WTC11 (cell line): ENCODE measurements at regions not wholly inside any gene's neighbourhood (a gene's known extent, or its start where the extent isn't known, plus 50 kb on each side); places are given as distances from the start of the nearest gene placed in this dataset.

Source experiments
- ATAC-seq: fragments of 200-7000 bp; cut with Tn5 transposase; 2 replicates; pipeline ENCODE4 v1.10.0; 2021; ENCODE audit warnings: mild to moderate bottlenecking, moderate library complexity
- CTCF ChIA-PET: fragments of 300-600 bp; sonication (Branson Sonifier 250); formaldehyde crosslinking; loops from one replicate; lab custom pipeline; 2021; ENCODE audit warnings: antibody characterized with exemption; lab: Charles Lee
- POLR2A ChIA-PET: fragments of 350-600 bp; sonication (Branson Sonifier 250); formaldehyde crosslinking; loops from one replicate; lab custom pipeline; 2021; ENCODE audit warnings: antibody characterized with exemption; lab: Charles Lee
- DNase-seq: peaks from one replicate; pipeline ENCODE4 v3.0.0; 2021; ENCODE audit warnings: low spot score
- H3K27ac Mint-ChIP-seq: 2 replicates; pipeline ENCODE4 v1.8.0; 2021; ENCODE audit warnings: mixed read lengths
- H3K27me3 Mint-ChIP-seq: 2 replicates; pipeline ENCODE4 v1.8.0; 2021; ENCODE audit warnings: low read depth, mild to moderate bottlenecking, moderate library complexity, mixed read lengths
- H3K36me3 Mint-ChIP-seq: 2 replicates; pipeline ENCODE4 v1.8.0; 2021; ENCODE audit warnings: mixed read lengths
- H3K4me1 Mint-ChIP-seq: 2 replicates; pipeline ENCODE4 v1.8.0; 2022; ENCODE audit warnings: mixed read lengths
- H3K4me3 Mint-ChIP-seq: 2 replicates; pipeline ENCODE4 v1.8.0; 2021; ENCODE audit warnings: mild to moderate bottlenecking, moderate library complexity, mixed read lengths
- H3K9me3 Mint-ChIP-seq: 2 replicates; pipeline ENCODE4 v1.8.0; 2021; ENCODE audit warnings: mixed read lengths
- CREM ChIP-seq: sonication (generic); formaldehyde crosslinking; IDR thresholded peaks from 2 replicates; pipeline ENCODE4 v1.8.1; 2022; ENCODE audit warnings: mild to moderate bottlenecking, missing genetic modification reagents, moderate library complexity
- ESRRA ChIP-seq: sonication (generic); formaldehyde crosslinking; IDR thresholded peaks from 2 replicates; pipeline ENCODE4 v1.8.1; 2022; ENCODE audit warnings: mild to moderate bottlenecking, missing genetic modification reagents, borderline replicate concordance
- MXD4 ChIP-seq: fragments of 250-450 bp; sonication (Bioruptor Pico); IDR thresholded peaks from 2 replicates; pipeline ENCODE4 v1.8.0; 2021; ENCODE audit warnings: mild to moderate bottlenecking, moderate library complexity, borderline replicate concordance
- NR2C2 ChIP-seq: sonication (generic); formaldehyde crosslinking; IDR thresholded peaks from 2 replicates; pipeline ENCODE4 v1.8.0; 2022; ENCODE audit warnings: mild to moderate bottlenecking, missing genetic modification reagents
- SMAD3 ChIP-seq: sonication (generic); formaldehyde crosslinking; IDR thresholded peaks from 2 replicates; pipeline ENCODE4 v1.8.0; 2022; ENCODE audit warnings: missing genetic modification reagents, mild to moderate bottlenecking, borderline replicate concordance
- TCF7 ChIP-seq: sonication (generic); formaldehyde crosslinking; IDR thresholded peaks from 2 replicates; pipeline ENCODE4 v1.8.0; 2022; ENCODE audit warnings: mild to moderate bottlenecking, low read depth, missing genetic modification reagents, moderate library complexity
- TEAD1 ChIP-seq: sonication (generic); formaldehyde crosslinking; IDR thresholded peaks from 2 replicates; pipeline ENCODE4 v1.8.0; 2022; ENCODE audit warnings: mild to moderate bottlenecking, missing genetic modification reagents
- ZNF232 ChIP-seq: sonication (generic); formaldehyde crosslinking; IDR thresholded peaks from 2 replicates; pipeline ENCODE4 v1.8.0; 2022; ENCODE audit warnings: mild to moderate bottlenecking, missing genetic modification reagents
- ZNF423 ChIP-seq: fragments of 250-450 bp; sonication (Bioruptor Pico); IDR thresholded peaks from 2 replicates; pipeline ENCODE4 v2.1.2; 2022; ENCODE audit warnings: mild to moderate bottlenecking, moderate library complexity
- TF ChIP-seq, protein P1 (sequence below): sonication (generic); formaldehyde crosslinking; IDR thresholded peaks from 2 replicates; pipeline ENCODE4 v1.8.1; 2022; ENCODE audit warnings: mild to moderate bottlenecking, missing genetic modification reagents, moderate library complexity, borderline replicate concordance
- TF ChIP-seq, protein P2 (sequence below): fragments of 250-450 bp; sonication (Bioruptor Pico); IDR thresholded peaks from 2 replicates; pipeline ENCODE4 v1.9.0; 2021; ENCODE audit warnings: mild to moderate bottlenecking, borderline replicate concordance
- TF ChIP-seq, protein P3 (sequence below): sonication (generic); formaldehyde crosslinking; IDR thresholded peaks from 2 replicates; pipeline ENCODE4 v1.8.1; 2022; ENCODE audit warnings: low read depth, missing genetic modification reagents, borderline replicate concordance
- TF ChIP-seq, protein P4 (sequence below): fragments of 250-450 bp; sonication (Bioruptor Pico); IDR thresholded peaks from 2 replicates; pipeline ENCODE4 v1.8.0; 2021; ENCODE audit warnings: mild to moderate bottlenecking
- TF ChIP-seq, protein P5 (sequence below): fragments of 250-450 bp; sonication (Bioruptor Pico); IDR thresholded peaks from 2 replicates; pipeline ENCODE4 v2.1.2; 2022; ENCODE audit warnings: mild to moderate bottlenecking, moderate library complexity
- TF ChIP-seq, protein P6 (sequence below): sonication (generic); formaldehyde crosslinking; IDR thresholded peaks from 2 replicates; pipeline ENCODE4 v1.8.1; 2023; ENCODE audit warnings: mild to moderate bottlenecking, moderate library complexity, missing genetic modification reagents
- TF ChIP-seq, protein P7 (sequence below): sonication (generic); formaldehyde crosslinking; IDR thresholded peaks from 2 replicates; pipeline ENCODE4 v1.8.1; 2023; ENCODE audit warnings: mild to moderate bottlenecking, missing genetic modification reagents, moderate library complexity

DNA sequence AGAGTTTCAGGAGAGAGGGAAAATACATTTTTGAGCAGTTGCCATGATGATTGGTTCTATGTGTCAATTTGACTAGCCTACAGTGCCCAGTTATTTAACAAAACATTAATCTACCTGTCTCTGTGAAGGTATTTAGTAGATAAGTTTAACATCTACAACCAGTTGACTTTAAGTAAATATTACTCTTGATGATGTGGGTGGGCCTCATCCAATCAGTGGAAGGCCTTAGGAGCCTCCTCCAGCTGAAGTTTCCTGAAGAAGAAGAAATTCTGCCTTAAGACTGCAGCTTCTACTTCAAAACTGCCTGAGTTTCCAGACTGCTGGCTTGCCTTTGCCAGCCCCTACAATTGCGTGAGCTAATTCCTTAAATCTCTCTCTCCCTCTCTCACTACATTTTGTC is 93.6 kb downstream of the OXSM start:
- Mint-ChIP-seq H3K9me3 (peaks cover 4% of the 10 kb centered on the region; the same call in 1 of the 2 replicates), H3K27me3 (no peaks in the 10 kb centered on the region)
- ATAC-seq: no peak
- POLR2A ChIA-PET: no interaction called here
- TF ChIP-seq TCF7 (CRISPR knock-in tag) (no peak), ZNF423 (CRISPR knock-in tag) (no peak)
- TF ChIP-seq, protein P1, sequence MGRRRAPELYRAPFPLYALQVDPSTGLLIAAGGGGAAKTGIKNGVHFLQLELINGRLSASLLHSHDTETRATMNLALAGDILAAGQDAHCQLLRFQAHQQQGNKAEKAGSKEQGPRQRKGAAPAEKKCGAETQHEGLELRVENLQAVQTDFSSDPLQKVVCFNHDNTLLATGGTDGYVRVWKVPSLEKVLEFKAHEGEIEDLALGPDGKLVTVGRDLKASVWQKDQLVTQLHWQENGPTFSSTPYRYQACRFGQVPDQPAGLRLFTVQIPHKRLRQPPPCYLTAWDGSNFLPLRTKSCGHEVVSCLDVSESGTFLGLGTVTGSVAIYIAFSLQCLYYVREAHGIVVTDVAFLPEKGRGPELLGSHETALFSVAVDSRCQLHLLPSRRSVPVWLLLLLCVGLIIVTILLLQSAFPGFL: no peak
- TF ChIP-seq, all 79 proteins: peak for 0
- Mint-ChIP-seq H3K27ac (no peak overlapping the region), H3K4me3 (no peak overlapping the region), H3K4me1 (peaks cover 7% of the 10 kb centered on the region), H3K36me3 (no peaks in the 10 kb centered on the region)
- DNase-seq: no peak
- CTCF ChIA-PET: no interaction called here

DNA sequence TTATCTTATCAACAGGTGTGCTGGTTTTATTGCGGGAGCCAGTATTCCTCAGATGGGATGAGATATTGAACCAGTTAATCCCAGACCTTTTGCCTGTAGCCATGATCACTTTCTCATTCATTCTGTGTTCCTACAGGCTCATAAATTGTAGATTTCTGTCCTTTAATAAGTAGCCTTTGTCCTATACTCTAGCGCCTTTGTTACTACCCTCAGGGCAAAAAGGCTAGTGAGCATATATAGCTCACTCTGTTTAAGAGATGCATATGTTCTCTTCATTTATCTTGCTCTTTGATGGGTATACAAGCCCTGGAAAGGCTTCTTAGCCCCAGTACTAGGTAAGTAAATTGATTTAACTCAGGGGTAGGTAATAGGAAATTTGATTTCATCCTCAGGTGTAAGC is 95.1 kb downstream of the OXSM start:
- H3K4me1 Mint-ChIP-seq: peaks cover 22% of the 10 kb centered on the region
- no peak for ATAC-seq
- TF ChIP-seq SMAD3 (CRISPR knock-in tag) (no peak), ESRRA (CRISPR knock-in tag) (no peak), CREM (CRISPR knock-in tag) (no peak), TEAD1 (CRISPR knock-in tag) (no peak), NR2C2 (no peak)
- TF ChIP-seq, protein P2, sequence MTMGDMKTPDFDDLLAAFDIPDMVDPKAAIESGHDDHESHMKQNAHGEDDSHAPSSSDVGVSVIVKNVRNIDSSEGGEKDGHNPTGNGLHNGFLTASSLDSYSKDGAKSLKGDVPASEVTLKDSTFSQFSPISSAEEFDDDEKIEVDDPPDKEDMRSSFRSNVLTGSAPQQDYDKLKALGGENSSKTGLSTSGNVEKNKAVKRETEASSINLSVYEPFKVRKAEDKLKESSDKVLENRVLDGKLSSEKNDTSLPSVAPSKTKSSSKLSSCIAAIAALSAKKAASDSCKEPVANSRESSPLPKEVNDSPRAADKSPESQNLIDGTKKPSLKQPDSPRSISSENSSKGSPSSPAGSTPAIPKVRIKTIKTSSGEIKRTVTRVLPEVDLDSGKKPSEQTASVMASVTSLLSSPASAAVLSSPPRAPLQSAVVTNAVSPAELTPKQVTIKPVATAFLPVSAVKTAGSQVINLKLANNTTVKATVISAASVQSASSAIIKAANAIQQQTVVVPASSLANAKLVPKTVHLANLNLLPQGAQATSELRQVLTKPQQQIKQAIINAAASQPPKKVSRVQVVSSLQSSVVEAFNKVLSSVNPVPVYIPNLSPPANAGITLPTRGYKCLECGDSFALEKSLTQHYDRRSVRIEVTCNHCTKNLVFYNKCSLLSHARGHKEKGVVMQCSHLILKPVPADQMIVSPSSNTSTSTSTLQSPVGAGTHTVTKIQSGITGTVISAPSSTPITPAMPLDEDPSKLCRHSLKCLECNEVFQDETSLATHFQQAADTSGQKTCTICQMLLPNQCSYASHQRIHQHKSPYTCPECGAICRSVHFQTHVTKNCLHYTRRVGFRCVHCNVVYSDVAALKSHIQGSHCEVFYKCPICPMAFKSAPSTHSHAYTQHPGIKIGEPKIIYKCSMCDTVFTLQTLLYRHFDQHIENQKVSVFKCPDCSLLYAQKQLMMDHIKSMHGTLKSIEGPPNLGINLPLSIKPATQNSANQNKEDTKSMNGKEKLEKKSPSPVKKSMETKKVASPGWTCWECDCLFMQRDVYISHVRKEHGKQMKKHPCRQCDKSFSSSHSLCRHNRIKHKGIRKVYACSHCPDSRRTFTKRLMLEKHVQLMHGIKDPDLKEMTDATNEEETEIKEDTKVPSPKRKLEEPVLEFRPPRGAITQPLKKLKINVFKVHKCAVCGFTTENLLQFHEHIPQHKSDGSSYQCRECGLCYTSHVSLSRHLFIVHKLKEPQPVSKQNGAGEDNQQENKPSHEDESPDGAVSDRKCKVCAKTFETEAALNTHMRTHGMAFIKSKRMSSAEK (CRISPR knock-in tag): no peak
- TF ChIP-seq, protein P3, sequence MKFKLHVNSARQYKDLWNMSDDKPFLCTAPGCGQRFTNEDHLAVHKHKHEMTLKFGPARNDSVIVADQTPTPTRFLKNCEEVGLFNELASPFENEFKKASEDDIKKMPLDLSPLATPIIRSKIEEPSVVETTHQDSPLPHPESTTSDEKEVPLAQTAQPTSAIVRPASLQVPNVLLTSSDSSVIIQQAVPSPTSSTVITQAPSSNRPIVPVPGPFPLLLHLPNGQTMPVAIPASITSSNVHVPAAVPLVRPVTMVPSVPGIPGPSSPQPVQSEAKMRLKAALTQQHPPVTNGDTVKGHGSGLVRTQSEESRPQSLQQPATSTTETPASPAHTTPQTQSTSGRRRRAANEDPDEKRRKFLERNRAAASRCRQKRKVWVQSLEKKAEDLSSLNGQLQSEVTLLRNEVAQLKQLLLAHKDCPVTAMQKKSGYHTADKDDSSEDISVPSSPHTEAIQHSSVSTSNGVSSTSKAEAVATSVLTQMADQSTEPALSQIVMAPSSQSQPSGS: no peak
- TF ChIP-seq, protein P4, sequence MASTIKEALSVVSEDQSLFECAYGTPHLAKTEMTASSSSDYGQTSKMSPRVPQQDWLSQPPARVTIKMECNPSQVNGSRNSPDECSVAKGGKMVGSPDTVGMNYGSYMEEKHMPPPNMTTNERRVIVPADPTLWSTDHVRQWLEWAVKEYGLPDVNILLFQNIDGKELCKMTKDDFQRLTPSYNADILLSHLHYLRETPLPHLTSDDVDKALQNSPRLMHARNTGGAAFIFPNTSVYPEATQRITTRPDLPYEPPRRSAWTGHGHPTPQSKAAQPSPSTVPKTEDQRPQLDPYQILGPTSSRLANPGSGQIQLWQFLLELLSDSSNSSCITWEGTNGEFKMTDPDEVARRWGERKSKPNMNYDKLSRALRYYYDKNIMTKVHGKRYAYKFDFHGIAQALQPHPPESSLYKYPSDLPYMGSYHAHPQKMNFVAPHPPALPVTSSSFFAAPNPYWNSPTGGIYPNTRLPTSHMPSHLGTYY (CRISPR knock-in tag): no peak
- TF ChIP-seq, protein P5, sequence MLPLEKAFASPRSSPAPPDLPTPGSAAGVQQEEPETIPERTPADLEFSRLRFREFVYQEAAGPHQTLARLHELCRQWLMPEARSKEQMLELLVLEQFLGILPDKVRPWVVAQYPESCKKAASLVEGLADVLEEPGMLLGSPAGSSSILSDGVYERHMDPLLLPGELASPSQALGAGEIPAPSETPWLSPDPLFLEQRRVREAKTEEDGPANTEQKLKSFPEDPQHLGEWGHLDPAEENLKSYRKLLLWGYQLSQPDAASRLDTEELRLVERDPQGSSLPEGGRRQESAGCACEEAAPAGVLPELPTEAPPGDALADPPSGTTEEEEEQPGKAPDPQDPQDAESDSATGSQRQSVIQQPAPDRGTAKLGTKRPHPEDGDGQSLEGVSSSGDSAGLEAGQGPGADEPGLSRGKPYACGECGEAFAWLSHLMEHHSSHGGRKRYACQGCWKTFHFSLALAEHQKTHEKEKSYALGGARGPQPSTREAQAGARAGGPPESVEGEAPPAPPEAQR: no peak
- H3K27me3 Mint-ChIP-seq: no peaks in the 10 kb centered on the region
- peaks cover 4% of the 10 kb centered on the region; the same call in 1 of the 2 replicates for H3K9me3 Mint-ChIP-seq
- H3K4me3 Mint-ChIP-seq: no peak overlapping the region
- no peak for DNase-seq
- ChIA-PET POLR2A (no interaction called here), CTCF (no interaction called here)
- no peaks in the 10 kb centered on the region for H3K36me3 Mint-ChIP-seq
- no peak overlapping the region for H3K27ac Mint-ChIP-seq

DNA sequence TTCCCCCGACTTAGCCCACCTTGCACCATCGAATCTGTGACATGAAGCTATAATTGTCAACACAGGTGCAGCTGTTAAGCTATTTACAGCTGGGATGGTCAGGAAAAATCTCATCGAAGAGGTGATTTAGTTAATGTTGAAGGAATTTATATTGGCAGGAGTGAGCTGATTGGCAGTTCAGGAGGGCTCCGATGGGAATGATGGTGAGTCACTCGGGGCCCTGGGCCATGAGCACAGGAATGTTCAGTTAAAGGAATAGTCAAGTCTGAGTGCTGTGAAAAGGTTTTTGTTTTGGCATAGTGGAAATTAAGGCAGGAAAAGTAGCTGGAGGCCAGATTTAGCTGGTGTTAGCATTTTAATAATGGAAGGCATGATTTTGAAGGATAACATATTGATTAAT is 95.7 kb downstream of the OXSM start:
- DNase-seq (no peak), ATAC-seq (no peak)
- no peaks in the 10 kb centered on the region for H3K36me3 Mint-ChIP-seq
- no peak overlapping the region for H3K27ac Mint-ChIP-seq
- no peaks in the 10 kb centered on the region for H3K27me3 Mint-ChIP-seq
- no peak overlapping the region for H3K4me3 Mint-ChIP-seq
- ChIA-PET CTCF (no interaction called here), POLR2A (no interaction called here)
- peaks cover 23% of the 10 kb centered on the region for H3K4me1 Mint-ChIP-seq
- peaks cover 4% of the 10 kb centered on the region; the same call in 1 of the 2 replicates for H3K9me3 Mint-ChIP-seq
- no peak for TF ChIP-seq MXD4 (CRISPR knock-in tag)
- no peak for TF ChIP-seq ZNF232 (CRISPR knock-in tag)
- no peak for TF ChIP-seq CREM (CRISPR knock-in tag)
- TF ChIP-seq, protein P6, sequence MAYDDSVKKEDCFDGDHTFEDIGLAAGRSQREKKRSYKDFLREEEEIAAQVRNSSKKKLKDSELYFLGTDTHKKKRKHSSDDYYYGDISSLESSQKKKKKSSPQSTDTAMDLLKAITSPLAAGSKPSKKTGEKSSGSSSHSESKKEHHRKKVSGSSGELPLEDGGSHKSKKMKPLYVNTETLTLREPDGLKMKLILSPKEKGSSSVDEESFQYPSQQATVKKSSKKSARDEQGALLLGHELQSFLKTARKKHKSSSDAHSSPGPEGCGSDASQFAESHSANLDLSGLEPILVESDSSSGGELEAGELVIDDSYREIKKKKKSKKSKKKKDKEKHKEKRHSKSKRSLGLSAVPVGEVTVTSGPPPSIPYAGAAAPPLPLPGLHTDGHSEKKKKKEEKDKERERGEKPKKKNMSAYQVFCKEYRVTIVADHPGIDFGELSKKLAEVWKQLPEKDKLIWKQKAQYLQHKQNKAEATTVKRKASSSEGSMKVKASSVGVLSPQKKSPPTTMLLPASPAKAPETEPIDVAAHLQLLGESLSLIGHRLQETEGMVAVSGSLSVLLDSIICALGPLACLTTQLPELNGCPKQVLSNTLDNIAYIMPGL: no peak
- TF ChIP-seq, protein P7, sequence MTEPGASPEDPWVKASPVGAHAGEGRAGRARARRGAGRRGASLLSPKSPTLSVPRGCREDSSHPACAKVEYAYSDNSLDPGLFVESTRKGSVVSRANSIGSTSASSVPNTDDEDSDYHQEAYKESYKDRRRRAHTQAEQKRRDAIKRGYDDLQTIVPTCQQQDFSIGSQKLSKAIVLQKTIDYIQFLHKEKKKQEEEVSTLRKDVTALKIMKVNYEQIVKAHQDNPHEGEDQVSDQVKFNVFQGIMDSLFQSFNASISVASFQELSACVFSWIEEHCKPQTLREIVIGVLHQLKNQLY: no peak
